SU-DHL-6 (cell line): ENCODE measurements at regions not wholly inside any gene's neighbourhood (a gene's known extent, or its start where the extent isn't known, plus 50 kb on each side); places are given as distances from the start of the nearest gene placed in this dataset.

Experiments used
- H2AFZ ChIP-seq: fragments of 200-600 bp; sonication (generic); 2 replicates; pipeline ENCODE4 v1.6.1; 2014; ENCODE audit warnings: low read depth, mild to moderate bottlenecking, moderate library complexity, mixed read lengths, antibody characterized with exemption, low read length; ENCODE audit not compliant: severe bottlenecking
- H3F3A ChIP-seq: fragments of 200-600 bp; shearing (Covaris generic); 2 replicates; pipeline ENCODE4 v1.6.0; 2016; ENCODE audit warnings: antibody characterized with exemption, mild to moderate bottlenecking; ENCODE audit not compliant: insufficient read depth
- H3K27ac ChIP-seq: fragments of 200-600 bp; sonication (generic); 2 replicates; pipeline ENCODE4 v1.5.1; 2016; ENCODE audit warnings: low read depth, mild to moderate bottlenecking, low read length, moderate library complexity, mixed read lengths
- H3K27me3 ChIP-seq: fragments of 200-600 bp; sonication (generic), shearing (Covaris generic); 2 replicates; pipeline ENCODE4 v1.6.0; 2014; ENCODE audit warnings: mild to moderate bottlenecking, low read length
- H3K36me3 ChIP-seq: fragments of 200-600 bp; sonication (generic); 2 replicates; pipeline ENCODE4 v1.6.1; 2014; ENCODE audit warnings: mild to moderate bottlenecking, low read length, mixed read lengths
- H3K4me2 ChIP-seq: fragments of 300-600, 200-600 bp; shearing (Covaris generic), sonication (generic); 2 replicates; pipeline ENCODE4 v1.6.0; 2014; ENCODE audit warnings: low read length, low read depth, mild to moderate bottlenecking; ENCODE audit not compliant: poor library complexity, severe bottlenecking
- H3K4me3 ChIP-seq: fragments of 200-600 bp; sonication (generic); 2 replicates; pipeline ENCODE4 v1.5.1; 2014; ENCODE audit warnings: antibody characterized with exemption, low read length, mild to moderate bottlenecking, mixed read lengths; ENCODE audit not compliant: insufficient read depth, poor library complexity, severe bottlenecking
- H3K79me2 ChIP-seq: fragments of 200-600 bp; sonication (generic); 2 replicates; pipeline ENCODE4 v1.6.1; 2014; ENCODE audit warnings: mild to moderate bottlenecking, low read length, moderate library complexity; ENCODE audit not compliant: insufficient read depth
- H3K9ac ChIP-seq: fragments of 200-600 bp; sonication (generic); 2 replicates; pipeline ENCODE4 v1.7.0; 2014; ENCODE audit warnings: mild to moderate bottlenecking, low read length
- H3K9me2 ChIP-seq: fragments of 200-600 bp; sonication (generic); replicated peaks from 2 replicates; pipeline ENCODE4 v1.6.1; 2014; ENCODE audit warnings: low read length; ENCODE audit not compliant: insufficient read depth
- H3K9me3 ChIP-seq: fragments of 200-600 bp; sonication (generic); 2 replicates; pipeline ENCODE4 v1.6.1; 2014; ENCODE audit warnings: low read length, mixed read lengths; ENCODE audit not compliant: insufficient read depth
- H4K20me1 ChIP-seq: fragments of 200-600 bp; sonication (generic); 2 replicates; pipeline ENCODE4 v1.6.1; 2014; ENCODE audit warnings: low read depth, mild to moderate bottlenecking, antibody characterized with exemption, low read length, moderate library complexity, mixed read lengths
- CTCF ChIP-seq: fragments of 200-600 bp; sonication (generic); IDR thresholded peaks from one replicate; pipeline ENCODE4 v1.5.1; 2017; ENCODE audit warnings: antibody characterized with exemption, mild to moderate bottlenecking, low read length, moderate library complexity; ENCODE audit not compliant: insufficient read depth, poor library complexity, severe bottlenecking
- EZH2phosphoT487 ChIP-seq: fragments of 200-600 bp; sonication (generic), shearing (Covaris generic); conservative IDR thresholded peaks from 2 replicates; pipeline ENCODE4 v1.6.1; 2018; ENCODE audit warnings: mild to moderate bottlenecking, antibody characterized with exemption, low read length, moderate library complexity, mixed read lengths

- no peak overlapping the region for H3K27ac ChIP-seq
Measured at GRCh38 chr21:16788584-16788983, 724.3 kb upstream of the CXADR start.

GRCh38 chr21:16789636-16790035, 723.2 kb upstream of the CXADR start:
- H3F3A ChIP-seq, result no peaks in the 10 kb centered on the region
- no peak overlapping the region for H3K27ac ChIP-seq
- no peaks in the 10 kb centered on the region for H3K36me3 ChIP-seq
- H3K27me3 ChIP-seq, result no peaks in the 10 kb centered on the region
- TF ChIP-seq EZH2phosphoT487 (no peak), CTCF (no peak)
- H3K9me3 ChIP-seq, result no peaks in the 10 kb centered on the region
- no peak overlapping the region for H3K4me3 ChIP-seq
- no peak overlapping the region for H3K9ac ChIP-seq
- no peaks in the 10 kb centered on the region for H3K9me2 ChIP-seq
- H3K79me2 ChIP-seq, result no peaks in the 10 kb centered on the region
- no peaks in the 10 kb centered on the region for H4K20me1 ChIP-seq
- no peak overlapping the region for H2AFZ ChIP-seq
- H3K4me2 ChIP-seq, result no peak overlapping the region

More at GRCh38 chr21:16788584-16788983, 724.3 kb upstream of the CXADR start:
- no peaks in the 10 kb centered on the region for H4K20me1 ChIP-seq
- no peaks in the 10 kb centered on the region for H3K79me2 ChIP-seq
- H3K4me2 ChIP-seq, result no peak overlapping the region
- no peaks in the 10 kb centered on the region for H3K36me3 ChIP-seq
- no peaks in the 10 kb centered on the region for H3K9me3 ChIP-seq
- TF ChIP-seq CTCF, result no peak
- TF ChIP-seq EZH2phosphoT487, result no peak
- H3K27me3 ChIP-seq, result no peaks in the 10 kb centered on the region
- H3F3A ChIP-seq, result no peaks in the 10 kb centered on the region
- H3K4me3 ChIP-seq, result no peak overlapping the region
- no peak overlapping the region for H3K9ac ChIP-seq
- H3K9me2 ChIP-seq, result no peaks in the 10 kb centered on the region
- H2AFZ ChIP-seq, result no peak overlapping the region

GRCh38 chr21:16792101-16792500, 720.7 kb upstream of the CXADR start:
- no peak overlapping the region for H3K4me2 ChIP-seq
- no peaks in the 10 kb centered on the region for H4K20me1 ChIP-seq
- no peaks in the 10 kb centered on the region for H3F3A ChIP-seq
- no peaks in the 10 kb centered on the region for H3K9me3 ChIP-seq
- H3K9ac ChIP-seq, result no peak overlapping the region
- no peak overlapping the region for H2AFZ ChIP-seq
- H3K27me3 ChIP-seq, result no peaks in the 10 kb centered on the region
- H3K4me3 ChIP-seq, result no peak overlapping the region
- no peak overlapping the region for H3K27ac ChIP-seq
- no peak for TF ChIP-seq CTCF
- TF ChIP-seq EZH2phosphoT487, result no peak
- no peaks in the 10 kb centered on the region for H3K9me2 ChIP-seq
- H3K36me3 ChIP-seq, result no peaks in the 10 kb centered on the region
- H3K79me2 ChIP-seq, result no peaks in the 10 kb centered on the region

- Histone ChIP-seq H3K79me2 (no peaks in the 10 kb centered on the region), H3K4me2 (no peak overlapping the region), H3K4me3 (no peak overlapping the region), H3K36me3 (no peaks in the 10 kb centered on the region), H3K9me3 (no peaks in the 10 kb centered on the region), H3F3A (no peaks in the 10 kb centered on the region), H3K9ac (no peak overlapping the region), H2AFZ (no peak overlapping the region), H3K9me2 (no peaks in the 10 kb centered on the region), H3K27me3 (no peaks in the 10 kb centered on the region), H4K20me1 (no peaks in the 10 kb centered on the region), H3K27ac (no peak overlapping the region)
- TF ChIP-seq CTCF, result no peak
- TF ChIP-seq EZH2phosphoT487, result no peak
Measured at GRCh38 chr21:16794950-16795349, 717.9 kb upstream of the CXADR start.
